Ammon's horn (tissue), 1 donor: ENCODE measurements at regions not wholly inside any gene's neighbourhood (a gene's known extent, or its start where the extent isn't known, plus 50 kb on each side); places are given as distances from the start of the nearest gene placed in this dataset.
"Not testable (repeated sequence)": the region's sequence is repeated elsewhere in the genome, so short reads cannot be mapped to it uniquely, and the experiment has no call there.

ENCODE experiments used
- DNase-seq: peaks from one replicate; pipeline ENCODE4 v3.0.0-alpha.2; 2016; ENCODE audit warnings: low spot score

DNA sequence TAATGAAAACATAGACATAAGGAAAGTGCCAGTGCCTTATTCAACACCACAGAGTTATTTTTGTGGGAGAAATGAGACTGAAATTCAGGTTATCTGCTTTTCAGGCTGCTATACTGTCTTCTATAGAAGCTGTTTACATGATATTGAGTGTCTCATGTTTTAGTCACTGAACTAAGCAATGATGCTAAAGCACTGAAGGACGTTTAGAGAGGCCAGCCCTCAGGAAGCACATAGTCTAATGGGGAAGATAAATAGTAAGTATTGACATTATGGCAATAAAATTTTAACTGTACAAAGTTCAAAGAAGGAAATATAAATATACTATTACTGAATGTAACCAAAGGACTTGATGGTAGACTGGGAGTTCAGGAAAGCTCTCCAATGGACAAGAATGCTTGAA is 186.4 kb upstream of the ZC3H15 start:
- no peak for DNase-seq

DNA sequence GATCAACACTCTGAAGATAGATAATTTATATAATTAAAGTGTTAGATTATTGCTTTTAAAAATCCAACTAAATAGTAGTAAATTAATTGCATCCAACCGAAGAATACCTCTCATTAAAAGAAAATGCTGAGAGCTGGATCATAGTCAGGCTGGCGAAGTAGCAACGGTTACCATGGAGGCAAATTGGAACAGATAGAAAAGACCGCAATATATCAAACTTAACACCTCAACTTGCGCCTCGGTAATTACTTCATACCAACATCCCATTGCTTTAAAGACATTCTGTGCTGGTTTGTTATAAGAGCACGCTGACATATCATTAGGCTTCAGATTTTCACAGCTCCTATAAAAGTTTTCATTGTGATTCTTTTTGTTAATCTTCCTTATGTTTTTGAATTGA is 183.8 kb upstream of the ZC3H15 start:
- DNase-seq = peak; percentile 15

- DNase-seq = no peak
These were observed 183.0 kb upstream of the ZC3H15 start for GRCh38 chr2:186303091-186303490.

- DNase-seq = no peak
These were observed 182.0 kb upstream of the ZC3H15 start for GRCh38 chr2:186304064-186304463.

- DNase-seq = no peak
These were observed 179.3 kb upstream of the ZC3H15 start for GRCh38 chr2:186306754-186307153.

- no peak for DNase-seq
These were observed 178.2 kb upstream of the ZC3H15 start for GRCh38 chr2:186307871-186308270.

GRCh38 chr2:186308347-186308746 is 177.7 kb upstream of the ZC3H15 start:
- no peak for DNase-seq

DNA sequence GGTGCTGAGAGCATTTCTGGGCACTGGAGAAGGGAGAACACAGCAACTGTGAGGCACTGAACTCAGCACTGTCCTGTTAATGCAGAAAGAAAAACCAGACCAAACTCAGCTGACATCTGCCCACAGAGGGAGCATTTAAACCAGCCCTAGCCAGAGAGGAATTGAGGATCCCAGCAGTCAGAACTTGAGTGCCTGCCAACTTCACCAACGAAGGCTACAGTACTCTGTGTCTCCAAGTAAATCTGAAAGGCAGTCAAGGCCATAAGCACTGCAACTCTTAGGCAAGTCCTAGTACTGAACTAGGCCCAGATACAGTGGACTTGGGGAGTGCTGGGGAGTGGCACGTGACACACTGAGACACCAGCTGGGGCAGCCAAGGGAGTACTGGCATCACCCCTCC is 176.2 kb upstream of the ZC3H15 start:
- DNase-seq = peak; percentile 7

DNA sequence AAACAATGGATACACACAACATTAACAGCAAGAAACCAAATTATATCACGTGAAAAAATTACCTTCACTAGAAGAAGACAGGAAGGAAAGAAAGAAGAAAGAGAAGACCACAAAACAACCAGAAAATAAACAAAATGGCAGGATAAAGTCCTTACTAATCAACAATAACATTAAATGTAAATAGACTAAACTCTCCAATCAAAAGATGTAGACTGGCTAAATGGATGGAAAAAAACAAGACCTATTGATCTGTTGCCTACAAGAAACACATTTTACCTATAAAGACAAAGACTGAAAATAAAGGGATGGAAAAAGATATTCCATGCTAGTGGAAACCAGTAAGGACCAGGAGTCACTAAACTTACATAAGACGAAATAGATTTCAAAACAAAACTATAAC is 167.0 kb upstream of the ZC3H15 start:
- DNase-seq = no peak

GRCh38 chr2:186325827-186326535 is 160.1 kb upstream of the ZC3H15 start:
- DNase-seq = no peak

GRCh38 chr2:186327251-186327868 is 158.7 kb upstream of the ZC3H15 start:
- no peak for DNase-seq

DNA sequence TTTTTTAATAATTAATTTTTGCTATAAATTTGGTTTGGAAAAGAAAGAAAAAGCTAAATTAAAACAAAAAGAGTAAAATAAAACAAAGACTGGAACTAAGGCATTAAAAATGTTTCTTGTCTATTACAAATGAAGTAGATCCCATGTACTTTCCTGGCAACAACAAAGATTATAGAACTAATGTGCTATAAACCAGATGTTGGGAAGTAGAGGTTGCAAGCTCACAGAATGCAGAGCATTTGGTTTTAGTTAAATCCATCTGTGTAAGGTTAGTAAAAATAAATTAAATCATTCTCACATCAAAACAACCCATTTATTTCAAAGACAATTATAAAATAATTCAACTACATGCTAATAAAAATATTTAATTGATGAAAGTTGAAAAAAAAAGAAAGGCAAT is 157.2 kb upstream of the ZC3H15 start:
- DNase-seq = no peak

DNA sequence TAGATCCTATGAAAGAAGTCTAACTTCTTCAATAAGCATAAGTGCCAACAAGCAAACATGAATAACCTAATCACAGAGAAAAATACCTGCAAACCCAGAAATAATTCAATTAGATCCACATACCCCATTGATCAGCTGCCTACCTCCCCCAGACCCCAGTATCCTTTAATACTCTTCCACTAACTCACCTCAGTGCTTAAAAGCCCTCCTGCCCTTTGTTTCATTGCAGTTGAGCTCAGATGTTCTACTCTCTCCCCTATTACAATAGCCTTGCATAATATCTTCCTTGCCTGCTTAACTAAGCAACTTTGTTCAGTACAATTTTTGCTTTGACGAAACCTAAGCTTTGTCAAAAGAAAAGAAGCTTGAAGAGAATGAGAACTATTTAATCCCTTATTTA is 156.0 kb upstream of the ZC3H15 start:
- DNase-seq = no peak

DNA sequence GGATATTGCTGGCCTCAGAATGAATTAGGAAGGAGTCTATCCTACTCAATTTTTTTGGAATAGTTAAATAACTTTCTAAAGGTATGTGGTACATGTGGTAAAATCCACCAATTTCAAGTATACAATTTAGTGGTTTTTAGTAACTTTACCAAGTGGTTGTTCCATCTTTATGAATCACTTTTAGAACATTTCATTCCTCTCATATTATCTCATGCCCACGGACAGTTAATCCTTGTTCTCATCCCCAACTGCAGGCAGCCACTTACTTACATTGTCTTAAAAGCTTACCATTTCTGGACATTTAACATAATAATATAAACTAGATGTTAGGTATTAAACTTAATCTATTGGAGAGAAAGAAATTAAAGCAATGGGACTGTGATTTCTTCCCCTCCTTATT is 146.3 kb upstream of the ZC3H15 start:
- no peak for DNase-seq

DNA sequence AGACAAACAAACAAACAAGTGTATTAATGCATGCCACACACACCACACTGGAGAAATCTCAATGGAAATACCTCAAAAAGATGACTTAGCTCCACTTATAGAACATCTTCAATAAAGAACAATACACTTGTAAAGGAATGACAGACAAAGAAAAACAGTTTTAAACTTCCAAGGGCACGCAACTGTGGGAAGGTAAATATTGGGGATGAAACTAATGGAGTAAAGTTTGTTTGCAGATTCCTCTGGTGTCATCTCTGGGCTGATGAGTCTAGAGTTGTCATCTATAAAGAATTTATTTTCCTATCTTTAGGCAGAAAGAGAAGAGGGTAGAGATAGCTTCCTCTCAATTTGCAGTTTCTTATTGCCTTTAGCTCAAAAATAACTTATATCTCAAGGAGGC is 144.0 kb upstream of the ZC3H15 start:
- DNase-seq = no peak

GRCh38 chr2:186345745-186346144 is 140.3 kb upstream of the ZC3H15 start:
- DNase-seq = no peak

GRCh38 chr2:186346216-186346615 is 139.8 kb upstream of the ZC3H15 start:
- DNase-seq = no peak

DNA sequence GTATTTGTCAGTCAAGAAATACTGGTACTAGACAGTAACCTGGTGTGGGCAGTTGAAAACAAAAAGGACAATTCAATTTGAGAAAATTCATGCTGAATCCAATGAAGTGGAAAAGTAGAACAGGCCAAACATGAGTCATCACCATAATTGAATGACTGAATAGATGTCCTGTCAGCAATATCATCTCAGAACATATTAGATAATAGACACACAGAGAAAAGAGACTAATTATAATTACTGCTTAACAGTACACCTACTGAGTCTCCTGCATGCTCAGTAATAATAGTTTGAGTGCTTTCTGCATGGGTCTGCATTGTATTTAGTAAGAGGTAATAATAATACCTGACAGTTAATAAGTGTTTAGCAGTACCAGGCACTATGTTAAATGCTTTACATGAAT is 138.6 kb upstream of the ZC3H15 start:
- no peak for DNase-seq

GRCh38 chr2:186348200-186348599 is 137.9 kb upstream of the ZC3H15 start:
- DNase-seq = no peak

- no peak for DNase-seq
These were observed 136.6 kb upstream of the ZC3H15 start for GRCh38 chr2:186349508-186349907.

GRCh38 chr2:186354160-186354559 is 131.9 kb upstream of the ZC3H15 start:
- not testable (repeated sequence) for DNase-seq

DNA sequence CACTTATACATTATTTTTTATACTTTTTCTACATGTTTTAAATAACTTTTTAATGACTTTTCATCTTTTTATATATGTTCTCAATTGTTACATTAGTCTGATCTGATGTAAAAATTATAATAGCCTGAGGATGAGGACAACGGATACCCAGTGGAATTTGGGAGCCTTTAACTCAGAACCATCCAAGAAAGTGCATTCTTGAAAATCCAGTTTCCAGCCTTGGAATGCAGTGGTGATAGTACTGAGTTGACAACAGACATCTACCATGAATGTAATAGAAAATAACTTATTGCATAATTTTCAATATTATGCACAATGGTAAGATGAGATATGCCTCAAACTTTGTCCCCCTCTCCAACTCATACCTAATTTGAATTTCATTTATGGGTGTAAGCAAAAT is 120.7 kb upstream of the ZC3H15 start:
- no peak for DNase-seq

DNA sequence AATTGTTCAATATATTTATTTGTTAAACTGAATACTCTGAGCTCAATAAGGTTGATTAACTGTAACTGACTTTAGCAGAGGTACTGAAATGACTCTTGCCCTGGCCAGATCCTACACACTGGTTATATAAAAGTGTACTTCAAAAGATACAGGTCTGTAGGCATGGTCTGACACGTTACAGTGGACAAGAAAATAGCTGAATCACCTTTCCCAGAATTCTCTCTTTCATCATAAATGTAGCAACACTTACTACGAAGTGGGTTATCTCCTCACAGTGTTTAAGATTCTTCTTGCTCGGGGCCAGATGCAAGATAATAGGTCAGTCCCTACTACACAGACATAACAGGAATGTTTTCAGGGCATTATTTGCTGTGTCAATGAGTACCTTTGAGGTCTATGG is 107.0 kb upstream of the ZC3H15 start:
- DNase-seq = no peak

DNA sequence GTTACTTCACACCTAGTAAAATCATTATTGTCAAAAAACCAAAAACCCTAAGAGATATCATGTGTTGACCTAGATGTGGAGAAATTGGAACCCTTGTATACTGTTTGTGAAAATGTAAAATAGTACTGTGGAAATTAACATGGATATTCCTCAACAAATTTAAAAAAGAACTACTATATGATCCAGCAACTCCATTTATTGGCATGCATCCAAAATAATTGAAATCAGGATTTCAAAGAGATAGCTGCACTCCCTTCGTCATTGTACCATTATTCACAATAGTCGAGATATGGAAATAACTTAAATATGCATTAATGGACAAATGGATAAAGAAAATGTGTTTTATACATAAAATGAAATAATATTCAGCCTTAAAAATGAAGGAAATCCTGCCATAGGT is 105.3 kb upstream of the ZC3H15 start:
- DNase-seq = no peak
